PC-9 (cell line): ENCODE measurements at regions not wholly inside any gene's neighbourhood (a gene's known extent, or its start where the extent isn't known, plus 50 kb on each side); places are given as distances from the start of the nearest gene placed in this dataset.

Source experiments
- BruUV-seq: library from RNA; stranded (reverse); fragments of 400-500 nt; replicated peaks from 2 replicates; lab custom pipeline; 2021; lab: Mats Ljungman, UMichigan
- CTCF ChIA-PET: fragments of 300-600 bp; sonication (Branson Sonifier 250); formaldehyde crosslinking; loops from one replicate; lab custom pipeline; 2022; ENCODE audit warnings: antibody characterized with exemption; lab: Charles Lee
- POLR2A ChIA-PET: fragments of 300-600 bp; sonication (Branson Sonifier 250); formaldehyde crosslinking; loops from one replicate; lab custom pipeline; 2022; ENCODE audit warnings: antibody characterized with exemption; ENCODE audit not compliant: unreplicated experiment; lab: Charles Lee
- DNase-seq, 2 experiments: peaks; one replicate each; pipeline versions ENCODE4 v3.0.0 to v3.0.0-alpha.2; 2015 to 2022; ENCODE audit warnings: mixed read lengths in 1 of 2
- H2AFZ ChIP-seq: fragments of 200-600 bp; sonication (generic); 2 replicates; pipeline ENCODE4 v1.8.1; 2017; ENCODE audit warnings: antibody characterized with exemption
- H3F3A ChIP-seq: fragments of 200-600 bp; sonication (generic); 2 replicates; pipeline ENCODE4 v1.8.1; 2017; ENCODE audit warnings: antibody characterized with exemption, mild to moderate bottlenecking, low read depth; ENCODE audit not compliant: insufficient read depth
- H3K27ac ChIP-seq: fragments of 200-600 bp; sonication (generic); 2 replicates; pipeline ENCODE4 v1.6.1; 2016; ENCODE audit warnings: mixed run types
- H3K27me3 ChIP-seq: fragments of 200-600 bp; sonication (generic); 2 replicates; pipeline ENCODE4 v1.6.1; 2016; ENCODE audit warnings: low read depth, mixed run types; ENCODE audit not compliant: insufficient read depth
- H3K36me3 ChIP-seq: fragments of 200-600 bp; sonication (generic); 2 replicates; pipeline ENCODE4 v1.6.1; 2016; ENCODE audit warnings: low read depth, mixed run types
- H3K4me1 ChIP-seq: fragments of 200-600 bp; sonication (generic); replicated peaks from 2 replicates; pipeline ENCODE4 v1.6.1; 2016; ENCODE audit warnings: mixed run types; ENCODE audit not compliant: insufficient read depth
- H3K4me2 ChIP-seq: fragments of 200-600 bp; sonication (generic); 2 replicates; pipeline ENCODE4 v1.6.1; 2017; ENCODE audit warnings: mixed run types
- H3K4me3 ChIP-seq: fragments of 200-600 bp; sonication (generic); 2 replicates; pipeline ENCODE4 v1.6.1; 2016; ENCODE audit warnings: mixed run types
- H3K79me2 ChIP-seq: fragments of 200-600 bp; sonication (generic); 2 replicates; pipeline ENCODE4 v1.6.1; 2017; ENCODE audit warnings: low read depth, mixed run types
- H3K9me2 ChIP-seq: fragments of 200-600 bp; sonication (generic); 2 replicates; pipeline ENCODE4 v1.8.1; 2017; ENCODE audit warnings: mild to moderate bottlenecking; ENCODE audit not compliant: insufficient read depth
- H3K9me3 ChIP-seq: fragments of 200-600 bp; sonication (generic); 2 replicates; pipeline ENCODE4 v1.8.1; 2016; ENCODE audit warnings: low read depth; ENCODE audit not compliant: insufficient read depth
- H4K20me1 ChIP-seq: fragments of 200-600 bp; sonication (generic); 2 replicates; pipeline ENCODE4 v1.8.1; 2017; ENCODE audit not compliant: insufficient read depth
- CTCF ChIP-seq: fragments of 200-600 bp; sonication (generic); conservative IDR thresholded peaks from 2 replicates; pipeline ENCODE4 v1.6.1; 2017; ENCODE audit warnings: mixed run types, antibody characterized with exemption, mild to moderate bottlenecking, moderate library complexity
- EZH2 ChIP-seq: fragments of 200-600 bp; sonication (generic); IDR thresholded peaks from 2 replicates; pipeline ENCODE4 v1.8.0; 2017; ENCODE audit warnings: antibody characterized with exemption, low read depth
- intact Hi-C: fragments of 100-400 bp; cut with micrococcal nuclease; formaldehyde crosslinking; loops from one replicate; pipeline ENCODE4 v1.10.0; 2022; ENCODE audit not compliant: unreplicated experiment

- peak; percentile 73 to 81 for DNase-seq
- H4K20me1 ChIP-seq, result no peaks in the 10 kb centered on the region
- BruUV-seq, result no TSS peak
- no peaks in the 10 kb centered on the region for H3K36me3 ChIP-seq
- no peak overlapping the region for H3K4me3 ChIP-seq
- POLR2A ChIA-PET, result interaction anchor here (1.3 kb wide), 1 partner anchor 80 kb away, joined by 12 read pairs; no protein-coding TSS in a partner anchor
- H3F3A ChIP-seq, result no peaks in the 10 kb centered on the region
- H3K4me1 ChIP-seq, result 0 out of 2 replicates have a peak, but pooled peaks cover 4% of the 10 kb centered on the region
- H3K79me2 ChIP-seq, result no peaks in the 10 kb centered on the region
- H3K4me2 ChIP-seq, result peak overlapping the region; percentile 16; the same call in 1 of the 2 replicates
- intact Hi-C loops, result loop anchor here (5.0 kb wide), 1 partner anchor 200 kb away; no protein-coding TSS in a partner anchor
- no peaks in the 10 kb centered on the region for H3K9me2 ChIP-seq
- no peak for TF ChIP-seq CTCF
- no peak for TF ChIP-seq EZH2
- H3K27me3 ChIP-seq, result peaks cover 25% of the 10 kb centered on the region
- H3K9me3 ChIP-seq, result no peaks in the 10 kb centered on the region
- no peak overlapping the region for H2AFZ ChIP-seq
- CTCF ChIA-PET, result interaction anchor here (0.6 to 1.5 kb wide), 6 partner anchors 11 to 202 kb away, joined by 3 to 19 read pairs (median 4); no protein-coding TSS in a partner anchor
- no peak overlapping the region for H3K27ac ChIP-seq
Observed at GRCh38 chr10:14397066-14397465, 66.3 kb upstream of the FRMD4A start.

- Histone ChIP-seq H4K20me1 (no peaks in the 10 kb centered on the region), H3F3A (no peaks in the 10 kb centered on the region), H3K4me2 (peak overlapping the region; percentile 16; the same call in 1 of the 2 replicates), H2AFZ (no peak overlapping the region), H3K4me3 (no peak overlapping the region), H3K27me3 (peaks cover 25% of the 10 kb centered on the region), H3K4me1 (0 out of 2 replicates have a peak, but pooled peaks cover 4% of the 10 kb centered on the region), H3K36me3 (no peaks in the 10 kb centered on the region), H3K79me2 (no peaks in the 10 kb centered on the region), H3K9me2 (no peaks in the 10 kb centered on the region), H3K27ac (no peak overlapping the region), H3K9me3 (no peaks in the 10 kb centered on the region)
- BruUV-seq, result no TSS peak
- intact Hi-C loops, result loop anchor here (5.0 kb wide), 1 partner anchor 199 kb away; no protein-coding TSS in a partner anchor
- POLR2A ChIA-PET, result interaction anchor here (1.3 kb wide), 1 partner anchor 80 kb away, joined by 12 read pairs; no protein-coding TSS in a partner anchor
- TF ChIP-seq EZH2, result no peak
- TF ChIP-seq CTCF, result peak; percentile 59
- peak in 1 of 2 experiments; percentile 38 for DNase-seq
- CTCF ChIA-PET, result interaction anchor here (0.6 to 1.5 kb wide), 5 partner anchors 11 to 202 kb away, joined by 3 to 19 read pairs (median 4); no protein-coding TSS in a partner anchor
Observed at GRCh38 chr10:14396411-14397048, 65.8 kb upstream of the FRMD4A start.

GRCh38 chr10:14394179-14394578 lies 63.5 kb upstream of the FRMD4A start:
- no peaks in the 10 kb centered on the region for H3F3A ChIP-seq
- no TSS peak for BruUV-seq
- no peaks in the 10 kb centered on the region for H3K9me2 ChIP-seq
- no peaks in the 10 kb centered on the region for H3K9me3 ChIP-seq
- peaks cover 26% of the 10 kb centered on the region; the same call in 1 of the 2 replicates for H3K27me3 ChIP-seq
- ChIA-PET CTCF (interaction anchor here (0.7 kb wide), 1 partner anchor 1057 kb away, joined by 3 read pairs; no protein-coding TSS in a partner anchor), POLR2A (no interaction called here)
- H2AFZ ChIP-seq, result no peak overlapping the region
- no peak overlapping the region for H3K27ac ChIP-seq
- H3K4me3 ChIP-seq, result no peak overlapping the region
- TF ChIP-seq EZH2 (no peak), CTCF (no peak)
- no peak for DNase-seq
- no peaks in the 10 kb centered on the region for H3K36me3 ChIP-seq
- intact Hi-C loops, result no loop called here
- no peaks in the 10 kb centered on the region for H4K20me1 ChIP-seq
- no peak overlapping the region for H3K4me2 ChIP-seq
- no peaks in the 10 kb centered on the region for H3K79me2 ChIP-seq
- H3K4me1 ChIP-seq, result 0 out of 2 replicates have a peak, but pooled peaks cover 4% of the 10 kb centered on the region
